RKO (cell line): ENCODE measurements at regions not wholly inside any gene's neighbourhood (a gene's known extent, or its start where the extent isn't known, plus 50 kb on each side); places are given as distances from the start of the nearest gene placed in this dataset.

Source experiments
- DNase-seq: peaks from one replicate; pipeline ENCODE4 v3.0.0-alpha.2; 2016; ENCODE audit warnings: low spot score

GRCh38 chr4:54545663-54546424 is 111.9 kb upstream of the KIT start:
- DNase-seq: peak; percentile 3

- no peak for DNase-seq
Observed at GRCh38 chr4:54547299-54548097, 110.3 kb upstream of the KIT start.

- no peak for DNase-seq
Observed at GRCh38 chr4:54548098-54548620, 109.6 kb upstream of the KIT start.

- DNase-seq: no peak
Observed at GRCh38 chr4:54548831-54549460, 108.8 kb upstream of the KIT start.

- DNase-seq: no peak
Observed at GRCh38 chr4:54550395-54551171, 107.2 kb upstream of the KIT start.

DNA sequence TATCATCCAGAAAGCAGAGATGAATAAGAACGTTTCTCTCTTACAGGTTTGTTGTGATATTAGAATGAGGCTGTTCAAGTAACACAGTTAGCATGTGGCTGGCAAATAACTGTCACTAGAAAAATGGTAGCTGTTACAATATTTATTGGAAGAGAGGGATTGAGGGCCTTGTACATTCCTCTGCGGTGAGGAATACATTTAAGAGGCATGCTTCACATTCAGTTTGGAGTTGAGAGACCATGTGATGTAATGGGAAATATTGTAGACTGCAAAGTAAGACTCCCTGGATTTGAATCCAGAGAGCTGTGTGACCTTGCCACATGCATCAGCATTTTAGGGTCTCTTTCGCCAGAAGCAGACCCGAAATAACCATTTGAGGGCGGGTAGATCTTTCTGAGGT is 104.8 kb upstream of the KIT start:
- DNase-seq: no peak

GRCh38 chr4:54554339-54554990 is 103.3 kb upstream of the KIT start:
- DNase-seq: no peak

DNA sequence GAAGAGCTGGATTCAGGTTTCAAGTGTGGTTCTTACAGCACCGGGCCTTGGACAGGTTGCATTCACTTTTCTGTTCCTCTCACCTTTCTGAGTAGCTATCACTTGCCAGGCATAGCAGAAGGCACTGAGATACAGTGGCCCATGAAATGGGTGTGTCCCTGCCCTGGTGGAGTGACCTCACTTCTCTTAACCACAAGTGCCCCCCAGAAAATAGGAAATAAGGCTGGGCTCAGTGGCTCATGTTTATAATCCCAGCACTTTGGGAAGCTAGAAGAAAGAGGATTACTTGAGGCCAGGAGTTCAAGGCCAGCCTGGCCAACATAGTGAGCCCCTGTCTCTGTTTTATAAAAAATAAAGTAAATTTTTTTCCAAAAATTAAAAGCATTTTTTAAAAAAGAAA is 101.7 kb upstream of the KIT start:
- no peak for DNase-seq

- DNase-seq: no peak
Observed at GRCh38 chr4:54556587-54556986, 101.2 kb upstream of the KIT start.

DNA sequence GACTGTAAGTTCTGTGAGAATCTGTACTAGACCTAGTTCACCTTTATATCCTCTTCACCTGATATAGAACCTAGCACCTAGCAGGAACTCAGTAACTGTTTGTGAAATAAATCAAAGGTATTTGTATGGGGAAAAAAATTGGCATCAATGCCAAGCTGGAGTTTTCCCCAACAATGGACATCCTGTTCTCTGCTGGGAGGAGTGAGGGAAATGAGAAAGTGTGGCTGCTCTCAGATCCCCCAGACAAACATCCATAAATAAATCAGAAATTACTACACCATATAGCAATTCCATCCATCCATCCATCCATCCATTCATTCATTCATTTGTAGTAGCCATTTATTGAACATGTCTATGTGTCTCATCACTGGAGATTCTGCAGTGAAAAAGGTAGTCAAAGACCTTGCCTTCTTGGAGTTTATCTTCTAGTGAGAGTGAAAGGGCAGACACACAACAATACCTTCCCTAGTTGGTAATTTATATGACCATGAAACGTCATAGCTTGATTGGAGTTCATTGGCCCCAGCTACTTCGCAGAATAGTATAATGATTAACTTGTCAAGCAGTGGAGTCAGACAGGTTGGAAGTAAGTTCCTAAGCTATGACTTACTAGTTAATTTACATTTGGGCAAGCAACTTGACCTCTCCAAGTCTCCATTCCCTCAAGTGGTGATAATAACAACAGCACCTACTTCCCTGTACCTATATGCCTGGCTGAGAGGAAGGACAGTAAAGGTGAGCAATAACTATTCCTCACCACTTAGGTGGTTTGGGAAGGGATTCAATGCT is 98.7 kb upstream of the KIT start:
- DNase-seq: no peak

- DNase-seq: no peak
Observed at GRCh38 chr4:54560513-54560912, 97.2 kb upstream of the KIT start.

DNA sequence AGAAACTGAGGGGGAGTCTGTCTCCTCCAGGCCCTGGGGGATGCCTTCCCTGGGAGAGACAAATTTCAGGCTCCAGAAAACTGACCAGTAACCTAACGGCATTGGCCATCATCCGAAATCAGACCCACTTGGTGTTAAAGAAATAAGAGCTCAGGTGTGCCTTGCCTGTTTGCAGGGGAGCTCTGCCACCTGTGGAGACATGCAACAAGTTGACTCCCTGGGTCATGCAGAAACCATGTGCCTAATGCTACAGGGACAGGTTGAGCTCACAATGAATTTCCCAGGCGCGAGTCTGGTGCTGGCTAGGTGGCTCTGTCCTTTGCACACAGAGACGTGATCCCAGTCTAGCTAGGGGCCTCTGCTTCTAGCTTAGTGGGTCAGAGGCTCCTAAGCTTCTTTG is 95.8 kb upstream of the KIT start:
- no peak for DNase-seq

- no peak for DNase-seq
Observed at GRCh38 chr4:54566608-54567007, 91.1 kb upstream of the KIT start.

- DNase-seq: no peak
Observed at GRCh38 chr4:54567327-54567726, 90.4 kb upstream of the KIT start.

DNA sequence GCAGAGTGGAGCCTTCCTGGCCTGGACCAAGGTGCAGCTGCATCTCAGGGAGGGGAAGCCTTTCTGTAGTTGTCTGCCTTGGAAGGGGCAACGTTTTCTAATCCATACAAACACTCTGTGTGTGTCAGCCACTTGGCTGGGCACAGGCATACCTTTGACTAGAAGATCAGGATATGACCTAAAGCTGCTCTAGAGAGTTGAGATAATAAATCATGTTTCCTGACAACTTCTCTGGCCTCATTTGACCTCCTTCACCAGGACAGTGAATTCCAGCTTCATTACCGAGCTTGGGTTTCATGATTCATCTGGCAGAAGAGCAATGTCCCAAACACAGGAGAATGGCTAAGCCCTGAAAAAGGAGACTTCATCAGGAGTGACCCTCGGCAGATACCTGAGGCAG is 89.6 kb upstream of the KIT start:
- peak; percentile 34 for DNase-seq

GRCh38 chr4:54570822-54571221 is 86.9 kb upstream of the KIT start:
- DNase-seq: no peak

- DNase-seq: no peak
Observed at GRCh38 chr4:54571293-54572151, 86.2 kb upstream of the KIT start.

DNA sequence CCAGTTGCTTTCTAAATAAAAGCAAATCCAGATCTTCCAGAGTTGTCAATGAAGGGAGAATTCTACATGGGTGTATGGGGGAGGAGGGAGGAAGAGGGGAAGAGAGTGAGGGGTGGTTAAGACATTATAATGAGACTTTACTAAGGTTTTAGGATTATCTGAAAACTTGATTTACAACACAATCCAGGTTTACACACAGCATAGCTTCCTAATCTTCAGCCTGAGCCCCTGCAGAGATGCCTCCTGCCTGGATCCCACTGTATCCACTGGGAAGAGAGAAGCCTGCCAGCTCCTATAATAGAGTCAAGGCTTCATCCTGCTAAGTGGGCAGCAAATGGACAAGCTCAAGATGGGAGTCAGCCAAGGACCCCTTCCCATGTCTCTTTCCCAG is 85.6 kb upstream of the KIT start:
- DNase-seq: no peak

GRCh38 chr4:54574500-54574899 is 83.3 kb upstream of the KIT start:
- DNase-seq: no peak

DNA sequence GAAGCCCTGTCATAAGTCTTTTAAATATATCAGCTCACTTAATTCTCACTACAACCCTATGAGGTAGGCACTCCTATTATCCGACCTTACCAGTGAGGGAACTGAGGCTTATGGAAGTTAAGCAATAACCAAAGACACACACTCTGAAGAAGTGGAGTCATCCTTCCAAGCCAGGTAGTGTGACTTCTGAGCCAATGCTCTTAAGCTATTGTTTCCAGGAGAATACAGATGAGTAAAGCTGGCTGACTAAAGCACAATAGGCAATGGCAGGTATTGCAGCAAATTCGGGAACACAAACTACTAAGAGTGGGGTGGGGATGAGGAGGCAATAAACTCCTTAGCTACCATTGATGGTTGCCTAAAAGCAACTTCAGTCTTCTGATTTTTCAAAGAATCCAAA is 81.8 kb upstream of the KIT start:
- DNase-seq: no peak
